ENCODE measurements at regions not wholly inside any gene's neighbourhood (a gene's known extent, or its start where the extent isn't known, plus 50 kb on each side); places are given as distances from the start of the nearest gene placed in this dataset.

DNA sequence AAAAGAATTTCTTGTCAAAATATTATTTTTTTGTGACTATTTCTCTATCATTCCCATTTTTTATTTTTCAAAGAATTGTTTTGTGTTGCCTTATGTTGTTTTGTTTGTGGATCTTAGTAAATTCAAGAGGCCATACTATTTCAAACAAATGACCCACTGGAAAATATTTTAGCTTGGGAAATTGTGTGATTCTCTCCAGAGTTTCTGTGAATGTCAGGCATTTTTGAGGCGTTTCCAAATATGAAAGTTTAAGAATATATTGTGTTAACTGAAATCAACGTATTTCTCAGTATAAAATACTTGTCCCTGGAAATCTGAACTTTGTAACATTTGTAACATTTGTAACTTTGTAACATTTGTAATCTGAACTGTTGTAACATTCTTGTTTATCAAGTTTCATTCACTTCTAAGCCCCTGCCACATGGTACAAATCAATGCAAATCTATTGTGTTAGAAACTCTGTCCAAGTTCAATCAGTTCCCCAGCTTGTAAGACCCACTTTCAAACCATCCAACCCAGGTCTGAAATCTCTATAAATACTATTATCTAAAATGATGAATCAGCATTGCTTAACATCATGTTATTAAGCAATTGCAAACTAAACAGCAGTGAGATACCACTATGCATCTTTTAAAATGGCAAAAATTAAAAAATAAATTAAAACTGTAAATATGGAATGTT lies 465.4 kb upstream of the GRID2 start:
- H4K20me1 ChIP-seq (ENCODE audit: insufficient read depth, low read length) = no peaks in the 10 kb centered on the region
- Mint-ChIP-seq H3K27ac (ENCODE audit: unreplicated experiment) (peak overlapping the region; percentile 70), H3K4me3 (ENCODE audit: unreplicated experiment) (no peak overlapping the region), H3K9me3 (ENCODE audit: unreplicated experiment) (peaks cover 19% of the 10 kb centered on the region), H3K4me1 (ENCODE audit: low read depth, unreplicated experiment) (peaks cover 13% of the 10 kb centered on the region), H3K36me3 (ENCODE audit: low read depth, unreplicated experiment) (peaks cover 2% of the 10 kb centered on the region), H3K27me3 (ENCODE audit: low read depth, unreplicated experiment) (no peaks in the 10 kb centered on the region)
- no peak overlapping the region for H3K4me2 ChIP-seq (ENCODE audit: low read length)
- H3K9me3 ChIP-seq (ENCODE audit: insufficient read depth, low read depth, low read length) = peaks cover 9% of the 10 kb centered on the region
- no peak overlapping the region for H2AFZ ChIP-seq (ENCODE audit: low read depth, low read length)
- no peaks in the 10 kb centered on the region for H3K79me2 ChIP-seq (ENCODE audit: insufficient read depth, low read length)
- no peaks in the 10 kb centered on the region for H3K27me3 ChIP-seq (ENCODE audit: insufficient read depth, low read length)
- H3K27ac ChIP-seq (ENCODE audit: low read depth, low read length) = no peak overlapping the region
- H3K4me3 ChIP-seq (ENCODE audit: insufficient read depth, low read depth, low read length) = no peak overlapping the region
- no peak for FAIRE-seq
- no peaks in the 10 kb centered on the region for H3K36me3 ChIP-seq (ENCODE audit: insufficient read depth, low read length)
- no peak for TF ChIP-seq CTCF (IDR thresholded peaks at IDR 0.05; ENCODE audit: insufficient read depth, low read depth, low read length)
- no peaks in the 10 kb centered on the region for H3K4me1 ChIP-seq (ENCODE audit: insufficient read depth, low read length)
- no peak overlapping the region for H3K9ac ChIP-seq (ENCODE audit: low read length)
- DNase-seq (ENCODE audit: low read depth) = no peak

DNA sequence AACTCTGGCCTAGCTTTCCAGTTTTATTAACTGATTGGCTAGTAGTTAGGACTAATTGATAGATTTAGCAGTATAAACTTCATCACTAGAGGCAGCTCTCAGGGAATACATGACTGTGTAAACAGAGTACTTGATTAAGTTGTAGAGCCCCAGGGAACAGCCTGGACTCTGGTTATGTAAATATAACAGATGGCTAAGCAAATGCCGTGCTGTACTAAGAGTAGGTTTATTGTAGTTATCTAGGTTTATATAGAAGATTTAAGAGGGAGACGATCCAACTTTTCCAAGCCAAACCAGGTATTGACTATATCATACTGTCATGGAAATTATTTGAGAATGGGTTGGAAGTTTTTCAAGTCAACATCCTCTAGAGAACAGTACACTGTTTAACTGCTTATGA lies 463.4 kb upstream of the GRID2 start:
- Histone ChIP-seq H3K36me3 (ENCODE audit: insufficient read depth, low read length) (no peaks in the 10 kb centered on the region), H3K4me1 (ENCODE audit: insufficient read depth, low read length) (no peaks in the 10 kb centered on the region), H2AFZ (ENCODE audit: low read depth, low read length) (no peak overlapping the region), H4K20me1 (ENCODE audit: insufficient read depth, low read length) (no peaks in the 10 kb centered on the region), H3K27ac (ENCODE audit: low read depth, low read length) (no peak overlapping the region), H3K79me2 (ENCODE audit: insufficient read depth, low read length) (no peaks in the 10 kb centered on the region), H3K27me3 (ENCODE audit: insufficient read depth, low read length) (no peaks in the 10 kb centered on the region), H3K4me2 (ENCODE audit: low read length) (no peak overlapping the region), H3K4me3 (ENCODE audit: insufficient read depth, low read depth, low read length) (no peak overlapping the region), H3K9ac (ENCODE audit: low read length) (no peak overlapping the region), H3K9me3 (ENCODE audit: insufficient read depth, low read depth, low read length) (no peaks in the 10 kb centered on the region)
- TF ChIP-seq EZH2 (IDR thresholded peaks at IDR 0.05; ENCODE audit: insufficient read depth, low read length) = no peak
- TF ChIP-seq CTCF (IDR thresholded peaks at IDR 0.05; ENCODE audit: insufficient read depth, low read depth, low read length) = no peak
- FAIRE-seq (no peak), DNase-seq (ENCODE audit: low read depth) (no peak)
- H3K4me3 Mint-ChIP-seq (ENCODE audit: unreplicated experiment) = no peak overlapping the region
- peaks cover 13% of the 10 kb centered on the region for H3K4me1 Mint-ChIP-seq (ENCODE audit: low read depth, unreplicated experiment)
- H3K27ac Mint-ChIP-seq (ENCODE audit: unreplicated experiment) = no peak overlapping the region
- no peaks in the 10 kb centered on the region for H3K27me3 Mint-ChIP-seq (ENCODE audit: low read depth, unreplicated experiment)
- H3K36me3 Mint-ChIP-seq (ENCODE audit: low read depth, unreplicated experiment) = no peaks in the 10 kb centered on the region
- no peaks in the 10 kb centered on the region for H3K9me3 Mint-ChIP-seq (ENCODE audit: unreplicated experiment)

DNA sequence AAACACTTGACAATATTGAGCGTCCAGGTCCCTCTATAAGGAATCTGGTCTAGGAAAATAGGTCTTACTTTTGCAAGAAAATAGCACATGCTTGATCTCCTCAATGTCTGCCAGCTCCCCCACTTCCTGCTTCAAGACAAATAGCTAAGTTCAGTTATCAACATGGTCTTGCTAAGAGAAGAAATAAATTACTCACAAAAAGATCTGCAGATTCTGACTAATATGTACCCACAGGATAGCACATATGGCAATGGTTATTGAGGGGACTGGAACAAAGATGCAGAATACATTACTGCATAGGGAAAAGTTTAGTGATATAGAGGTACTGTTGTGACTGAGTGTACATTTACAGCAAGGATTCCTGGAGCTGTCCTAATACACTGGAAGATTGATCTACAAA lies 457.5 kb upstream of the GRID2 start:
- no peak overlapping the region for H3K4me3 ChIP-seq (ENCODE audit: insufficient read depth, low read depth, low read length)
- Mint-ChIP-seq H3K27ac (ENCODE audit: unreplicated experiment) (no peak overlapping the region), H3K4me3 (ENCODE audit: unreplicated experiment) (no peak overlapping the region), H3K4me1 (ENCODE audit: low read depth, unreplicated experiment) (no peaks in the 10 kb centered on the region), H3K36me3 (ENCODE audit: low read depth, unreplicated experiment) (no peaks in the 10 kb centered on the region), H3K27me3 (ENCODE audit: low read depth, unreplicated experiment) (no peaks in the 10 kb centered on the region), H3K9me3 (ENCODE audit: unreplicated experiment) (peaks cover under 1% of the 10 kb centered on the region)
- H3K4me2 ChIP-seq (ENCODE audit: low read length) = no peak overlapping the region
- TF ChIP-seq EZH2 (IDR thresholded peaks at IDR 0.05; ENCODE audit: insufficient read depth, low read length) = no peak
- no peak for TF ChIP-seq CTCF (IDR thresholded peaks at IDR 0.05; ENCODE audit: insufficient read depth, low read depth, low read length)
- no peaks in the 10 kb centered on the region for H3K27me3 ChIP-seq (ENCODE audit: insufficient read depth, low read length)
- no peak overlapping the region for H3K9ac ChIP-seq (ENCODE audit: low read length)
- H3K9me3 ChIP-seq (ENCODE audit: insufficient read depth, low read depth, low read length) = no peaks in the 10 kb centered on the region
- H3K79me2 ChIP-seq (ENCODE audit: insufficient read depth, low read length) = no peaks in the 10 kb centered on the region
- no peaks in the 10 kb centered on the region for H3K4me1 ChIP-seq (ENCODE audit: insufficient read depth, low read length)
- no peak for FAIRE-seq
- no peaks in the 10 kb centered on the region for H4K20me1 ChIP-seq (ENCODE audit: insufficient read depth, low read length)
- DNase-seq (ENCODE audit: low read depth) = no peak
- no peak overlapping the region for H3K27ac ChIP-seq (ENCODE audit: low read depth, low read length)
- no peaks in the 10 kb centered on the region for H3K36me3 ChIP-seq (ENCODE audit: insufficient read depth, low read length)
- no peak overlapping the region for H2AFZ ChIP-seq (ENCODE audit: low read depth, low read length)
